Fibroblast of pulmonary artery (primary cell): ENCODE measurements at regions not wholly inside any gene's neighbourhood (a gene's known extent, or its start where the extent isn't known, plus 50 kb on each side); places are given as distances from the start of the nearest gene placed in this dataset.

ENCODE experiments used
- DNase-seq: peaks from one replicate; pipeline ENCODE4 v3.0.0-alpha.2; 2010; ENCODE audit warnings: low read depth
- H3K4me3 ChIP-seq: replicated peaks from 2 replicates; pipeline ENCODE4 v1.5.1; 2011; ENCODE audit warnings: low read depth, mild to moderate bottlenecking, control low read depth, low read length, moderate library complexity
- TF ChIP-seq, protein P1 (sequence below): IDR thresholded peaks from 2 replicates; pipeline ENCODE4 v1.5.1; 2011; ENCODE audit warnings: mild to moderate bottlenecking, control low read depth, low read length, inconsistent platforms; ENCODE audit errors: missing control alignments

DNA sequence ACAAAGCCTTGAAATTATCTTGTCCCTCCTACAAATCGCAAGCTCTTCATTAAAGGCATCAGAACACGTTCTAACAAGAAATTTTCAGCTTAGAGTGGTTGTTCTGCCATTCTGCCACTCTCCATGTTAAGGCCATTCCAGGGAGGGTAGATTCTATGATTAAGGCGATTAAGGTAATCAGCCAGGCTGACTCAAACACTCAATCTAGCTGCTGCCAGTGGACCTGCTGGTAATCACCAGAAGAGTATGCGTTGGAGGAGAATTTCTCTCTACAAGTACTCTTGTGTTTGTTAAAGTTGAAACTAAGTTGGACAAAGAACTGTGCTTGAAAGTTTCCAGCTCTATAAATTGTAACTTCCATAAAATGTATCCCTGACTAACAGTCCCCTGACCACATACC, 149.2 kb upstream of the COL1A2 start:
- no peak overlapping the region for H3K4me3 ChIP-seq
- TF ChIP-seq, protein P1, sequence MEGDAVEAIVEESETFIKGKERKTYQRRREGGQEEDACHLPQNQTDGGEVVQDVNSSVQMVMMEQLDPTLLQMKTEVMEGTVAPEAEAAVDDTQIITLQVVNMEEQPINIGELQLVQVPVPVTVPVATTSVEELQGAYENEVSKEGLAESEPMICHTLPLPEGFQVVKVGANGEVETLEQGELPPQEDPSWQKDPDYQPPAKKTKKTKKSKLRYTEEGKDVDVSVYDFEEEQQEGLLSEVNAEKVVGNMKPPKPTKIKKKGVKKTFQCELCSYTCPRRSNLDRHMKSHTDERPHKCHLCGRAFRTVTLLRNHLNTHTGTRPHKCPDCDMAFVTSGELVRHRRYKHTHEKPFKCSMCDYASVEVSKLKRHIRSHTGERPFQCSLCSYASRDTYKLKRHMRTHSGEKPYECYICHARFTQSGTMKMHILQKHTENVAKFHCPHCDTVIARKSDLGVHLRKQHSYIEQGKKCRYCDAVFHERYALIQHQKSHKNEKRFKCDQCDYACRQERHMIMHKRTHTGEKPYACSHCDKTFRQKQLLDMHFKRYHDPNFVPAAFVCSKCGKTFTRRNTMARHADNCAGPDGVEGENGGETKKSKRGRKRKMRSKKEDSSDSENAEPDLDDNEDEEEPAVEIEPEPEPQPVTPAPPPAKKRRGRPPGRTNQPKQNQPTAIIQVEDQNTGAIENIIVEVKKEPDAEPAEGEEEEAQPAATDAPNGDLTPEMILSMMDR, result no peak
- DNase-seq, result no peak

DNA sequence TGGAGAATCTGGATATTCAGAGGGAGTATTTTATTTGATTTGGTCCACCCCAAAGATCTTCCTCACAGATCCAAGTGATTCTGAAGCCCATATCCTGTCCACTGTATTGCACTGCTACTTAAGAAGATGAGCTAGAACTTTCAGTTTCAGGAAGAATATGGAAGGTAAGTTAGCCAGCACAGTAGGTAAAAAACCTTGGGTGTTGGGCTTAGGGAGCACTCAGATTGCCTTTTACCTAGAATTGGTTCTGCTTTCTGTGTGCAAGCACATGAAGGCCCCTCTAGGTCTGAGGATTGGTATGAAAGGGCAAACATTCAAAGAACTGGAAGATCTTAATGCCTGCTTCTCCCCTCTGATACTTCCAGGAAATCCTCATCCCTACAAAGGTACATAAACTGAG, 146.7 kb upstream of the COL1A2 start:
- TF ChIP-seq, protein P1, result no peak
- H3K4me3 ChIP-seq, result no peak overlapping the region
- no peak for DNase-seq

DNA sequence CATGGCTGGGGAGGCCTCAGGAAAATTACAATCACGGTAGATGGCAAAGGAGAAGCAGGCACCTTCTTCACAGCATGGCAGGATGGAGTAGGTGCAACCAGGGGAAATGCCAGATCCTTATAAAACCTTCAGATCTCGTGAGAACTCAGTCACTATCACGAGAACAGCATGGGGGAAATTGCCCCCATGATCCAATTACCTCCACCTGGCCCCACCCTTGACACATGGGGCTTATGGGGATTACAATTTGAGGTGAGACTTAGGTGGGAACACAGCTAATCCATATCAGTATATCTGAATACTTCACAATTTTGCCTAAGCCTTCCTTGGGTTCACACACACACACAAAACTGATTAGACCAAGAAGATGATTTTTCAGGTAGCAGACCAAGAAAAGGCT, 145.1 kb upstream of the COL1A2 start:
- H3K4me3 ChIP-seq, result no peak overlapping the region
- TF ChIP-seq, protein P1, result no peak
- DNase-seq, result no peak

DNA sequence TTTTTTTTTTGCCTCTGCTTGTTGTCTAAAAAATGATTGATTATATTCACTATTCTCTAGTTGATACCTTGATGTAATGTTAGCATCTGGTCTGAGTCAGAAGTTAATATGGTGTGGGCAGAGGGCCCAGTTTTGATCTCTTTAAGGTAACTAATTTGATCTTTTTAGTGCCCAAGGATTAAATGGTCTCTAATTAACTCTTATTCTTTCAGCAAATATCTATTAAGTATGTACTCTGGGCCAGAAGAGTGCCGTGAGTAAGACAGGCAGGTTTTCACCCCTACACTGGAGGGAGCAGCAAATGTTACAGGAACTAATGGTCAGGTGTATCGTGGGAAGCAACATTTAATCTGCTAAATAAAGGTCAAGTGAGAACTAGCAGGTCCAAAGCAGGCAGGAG, 144.6 kb upstream of the COL1A2 start:
- TF ChIP-seq, protein P1, result no peak
- no peak overlapping the region for H3K4me3 ChIP-seq
- no peak for DNase-seq

DNA sequence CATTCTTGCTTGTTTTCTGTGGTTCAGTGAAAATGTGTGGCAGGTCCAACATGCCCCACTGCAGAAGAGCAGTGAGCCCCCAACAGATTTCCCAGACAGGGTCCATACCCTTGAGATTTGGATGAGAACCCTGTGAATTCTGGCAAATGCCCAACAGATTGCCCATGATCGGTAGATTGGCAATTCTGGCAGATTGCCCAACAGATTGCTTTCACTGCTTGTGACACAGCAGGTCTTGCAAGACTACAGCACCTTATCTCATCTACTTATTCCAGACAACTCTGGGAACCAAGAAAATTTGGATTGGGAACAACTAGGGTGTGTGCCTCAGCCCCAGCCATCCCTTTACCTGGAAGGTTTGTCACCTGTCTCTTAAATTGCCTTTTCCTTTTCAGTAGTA, 143.7 kb upstream of the COL1A2 start:
- TF ChIP-seq, protein P1, result no peak
- no peak for DNase-seq
- no peak overlapping the region for H3K4me3 ChIP-seq

DNA sequence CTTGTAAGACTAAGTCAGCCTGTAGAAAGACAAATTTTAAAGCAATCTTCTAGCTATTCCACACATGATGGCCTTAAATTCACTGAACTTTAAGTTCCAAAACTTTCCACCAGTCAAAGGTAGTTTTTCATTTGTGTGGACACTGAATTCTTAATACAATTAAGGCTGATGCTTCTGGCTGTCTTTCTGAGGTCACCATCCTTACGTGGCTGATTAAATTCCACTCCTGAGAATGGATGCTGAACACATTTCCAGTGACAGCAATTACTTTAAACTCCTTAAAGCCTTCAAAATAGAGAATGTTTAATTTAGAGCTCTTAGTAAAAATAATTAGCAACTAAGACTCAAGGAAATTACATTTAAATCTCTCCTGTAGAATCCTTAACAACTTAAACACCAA, 142.6 kb upstream of the COL1A2 start:
- TF ChIP-seq, protein P1, result no peak
- no peak overlapping the region for H3K4me3 ChIP-seq
- DNase-seq, result no peak

DNA sequence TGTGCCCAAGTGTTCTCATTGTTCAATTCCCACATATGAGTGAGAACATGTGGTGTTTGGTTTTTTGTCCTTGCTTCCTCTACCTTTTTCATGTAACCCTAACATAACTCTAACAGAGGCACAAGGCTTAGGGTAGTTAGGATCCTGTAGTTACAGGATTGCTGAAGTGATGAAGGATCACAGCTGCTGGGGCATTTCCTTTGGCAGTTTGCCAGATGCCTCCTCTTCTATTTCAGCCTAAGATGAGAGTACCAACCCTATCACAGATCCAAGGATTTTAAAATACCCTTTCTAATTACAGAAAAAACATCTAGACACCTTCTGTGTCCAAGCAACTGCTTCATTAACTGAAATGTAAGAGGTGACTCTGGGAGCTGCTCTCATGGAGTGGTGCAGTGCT, 141.7 kb upstream of the COL1A2 start:
- H3K4me3 ChIP-seq, result no peak overlapping the region
- peak; percentile 31 for DNase-seq
- TF ChIP-seq, protein P1, result no peak
